K562 (cell line): ENCODE measurements at regions not wholly inside any gene's neighbourhood (a gene's known extent, or its start where the extent isn't known, plus 50 kb on each side); places are given as distances from the start of the nearest gene placed in this dataset.

ENCODE experiments used
- ATAC-seq: fragments of 200-7000 bp; cut with Tn5 transposase; 3 replicates; pipeline ENCODE4 v1.9.1; 2020; ENCODE audit warnings: moderate library complexity
- BruUV-seq: library from RNA; stranded (reverse); fragments of 400-500 nt; replicated peaks from 2 replicates; lab custom pipeline; 2021; lab: Mats Ljungman, UMichigan
- CTCF ChIA-PET: fragments of 300-600 bp; formaldehyde crosslinking; extraction: SDS; loops from one replicate; lab custom pipeline; 2021; ENCODE audit warnings: low intra/inter-chr PET ratio; lab: Yijun Ruan, JAX
- POLR2A ChIA-PET: fragments of 300-600, 350-650 bp; sonication (Branson Sonifier 250); formaldehyde crosslinking; extraction: SDS; loops from one replicate; lab custom pipeline; 2021; ENCODE audit warnings: antibody characterized with exemption, inconsistent platforms; lab: Yijun Ruan, JAX
- DNase-seq, 4 experiments: peaks; one replicate each; pipeline versions ENCODE4 v3.0.0 to v3.0.0-alpha.2; 2011 to 2018; ENCODE audit warnings: low spot score in 3 of 4, mixed read lengths in 3 of 4; ENCODE audit errors: extremely low read depth in 1 of 4
- FAIRE-seq: peaks from 2 replicates; lab custom pipeline; 2011; peaks lifted over from hg19 to GRCh38; lab: Jason Lieb, UNC
- H2AFZ ChIP-seq: 2 replicates; pipeline ENCODE4 v1.6.0; 2011; ENCODE audit warnings: low read depth, low read length, control low read depth, inconsistent platforms
- H3K27ac ChIP-seq: fragments of 200-600 bp; 3 replicates; pipeline ENCODE4 v1.8.0; 2011; ENCODE audit warnings: low read depth, mild to moderate bottlenecking, control low read depth, inconsistent platforms, low read length, moderate library complexity, mixed read lengths; ENCODE audit errors: extremely low read depth
- H3K27me3 ChIP-seq, 2 experiments: fragments of 300-600 bp in 1 of 2; 2 replicates in 1 of 2; 3 replicates in 1 of 2; pipeline versions ENCODE4 v1.6.0 to v1.8.0; 2011; ENCODE audit warnings: inconsistent platforms in 2 of 2, low read length in 2 of 2, mild to moderate bottlenecking in 1 of 2, mixed read lengths in 1 of 2, moderate library complexity in 1 of 2; ENCODE audit not compliant: control insufficient read depth in 2 of 2, insufficient read depth in 2 of 2
- H3K36me3 ChIP-seq: fragments of 300-600 bp; 3 replicates; pipeline ENCODE4 v1.8.0; 2011; ENCODE audit warnings: mild to moderate bottlenecking, low read length, inconsistent platforms; ENCODE audit not compliant: control insufficient read depth, insufficient read depth
- H3K4me1 ChIP-seq, 2 experiments: fragments of 200-600 bp in 1 of 2; replicated peaks in 1 of 2; 2 replicates in 1 of 2; 3 replicates in 1 of 2; pipeline versions ENCODE4 v1.5.1 to v1.8.0; 2011; ENCODE audit warnings: inconsistent platforms in 2 of 2, low read length in 2 of 2, mild to moderate bottlenecking in 1 of 2, mixed read lengths in 1 of 2, moderate library complexity in 1 of 2; ENCODE audit not compliant: control insufficient read depth in 2 of 2, insufficient read depth in 2 of 2
- H3K4me2 ChIP-seq: 2 replicates; pipeline ENCODE4 v1.6.1; 2011; ENCODE audit warnings: low read length, control low read depth, inconsistent platforms, mixed read lengths; ENCODE audit not compliant: insufficient read depth
- H3K4me3 ChIP-seq: fragments of 200-600 bp; sonication (generic), shearing (Covaris generic); 2 replicates; pipeline ENCODE4 v1.5.1; 2016; ENCODE audit warnings: control low read depth, inconsistent platforms
- H3K79me2 ChIP-seq: fragments of 200-600 bp; 3 replicates; pipeline ENCODE4 v1.8.0; 2011; ENCODE audit warnings: low read length, inconsistent platforms; ENCODE audit not compliant: control insufficient read depth, insufficient read depth
- H3K9ac ChIP-seq, 2 experiments: 2 replicates each; pipeline versions ENCODE4 v1.6.0 to v1.6.1; 2011; ENCODE audit warnings: low read depth in 2 of 2, low read length in 2 of 2, control low read depth in 1 of 2, inconsistent platforms in 1 of 2, mild to moderate bottlenecking in 1 of 2, mixed read lengths in 1 of 2; ENCODE audit not compliant: insufficient read depth in 1 of 2
- H3K9me1 ChIP-seq: one replicate; pipeline ENCODE4 v1.6.0; 2011; ENCODE audit warnings: inconsistent platforms, mild to moderate bottlenecking, low read length, moderate library complexity; ENCODE audit not compliant: control insufficient read depth, insufficient read depth
- H3K9me3 ChIP-seq: replicated peaks from 2 replicates; pipeline ENCODE4 v1.5.1; 2011; ENCODE audit warnings: low read depth, low read length, inconsistent platforms; ENCODE audit not compliant: control insufficient read depth, insufficient read depth
- H4K20me1 ChIP-seq: replicated peaks from 2 replicates; pipeline ENCODE4 v1.6.1; 2011; ENCODE audit warnings: low read length, inconsistent platforms, mixed read lengths; ENCODE audit not compliant: control insufficient read depth, insufficient read depth
- CHD4 ChIP-seq: fragments of 200-600 bp; sonication (generic); IDR thresholded peaks from 3 replicates; pipeline ENCODE4 v1.6.1; 2012; ENCODE audit warnings: low read depth, mild to moderate bottlenecking, mixed read lengths, low read length, inconsistent platforms; ENCODE audit not compliant: insufficient read depth, insufficient replicate concordance, poor library complexity, severe bottlenecking
- ETV5 ChIP-seq: sonication (generic); formaldehyde crosslinking; IDR thresholded peaks from 2 replicates; pipeline ENCODE4 v1.4.0; 2020; ENCODE audit warnings: low read depth, mild to moderate bottlenecking, missing genetic modification reagents
- HDGF ChIP-seq: fragments of 450-650 bp; IDR thresholded peaks from 2 replicates; pipeline ENCODE4 v1.6.1; 2016
- JUND ChIP-seq, 2 experiments: IDR thresholded peaks; 2 replicates in 1 of 2; 3 replicates in 1 of 2; pipeline ENCODE4 v1.6.1; 2011; ENCODE audit warnings: borderline replicate concordance in 2 of 2, low read depth in 2 of 2, low read length in 2 of 2, improper control_type of control experiment in 1 of 2, missing biosample characterization in 1 of 2, missing genetic modification characterization in 1 of 2, missing genetic modification reagents in 1 of 2
- KAT2B ChIP-seq: IDR thresholded peaks from one replicate; pipeline ENCODE4 v1.6.1; 2012; ENCODE audit warnings: low read depth, mild to moderate bottlenecking, control low read depth, inconsistent platforms, low read length, moderate library complexity
- LEF1 ChIP-seq: fragments of 450-650 bp; IDR thresholded peaks from 2 replicates; pipeline ENCODE4 v1.6.1; 2016; ENCODE audit warnings: mild to moderate bottlenecking
- MLX ChIP-seq, 2 experiments: fragments of 450-650 bp in 1 of 2; sonication (generic) in 1 of 2; formaldehyde crosslinking; conservative IDR thresholded peaks; 2 replicates each; pipeline versions ENCODE4 v1.4.0 to v1.8.1; 2020 to 2022; ENCODE audit warnings: mild to moderate bottlenecking in 1 of 2, missing genetic modification reagents in 1 of 2
- RNF2 ChIP-seq: sonication (generic); IDR thresholded peaks from 2 replicates; pipeline ENCODE4 v1.6.1; 2016
- ZNF174 ChIP-seq: fragments of 250-450 bp; sonication (Bioruptor Pico); IDR thresholded peaks from 2 replicates; pipeline ENCODE4 v1.4.0; 2020; ENCODE audit warnings: mild to moderate bottlenecking
- ZNF696 ChIP-seq: fragments of 250-450 bp; sonication (Bioruptor Pico); conservative IDR thresholded peaks from 2 replicates; pipeline ENCODE4 v1.4.0; 2020; ENCODE audit warnings: mild to moderate bottlenecking, moderate library complexity
- ZNF830 ChIP-seq: fragments of 250-450 bp; sonication (Bioruptor Pico); IDR thresholded peaks from 2 replicates; pipeline ENCODE4 v1.5.0; 2021; ENCODE audit warnings: mild to moderate bottlenecking
- WGBS: fragments of 100-300 bp; shearing (Covaris generic); methylation state at CpG from one replicate; pipeline ENCODE4 v1.1.6; 2016; ENCODE audit warnings: low coverage, mixed read lengths; ENCODE audit not compliant: insufficient coverage; ENCODE audit errors: missing lambda C conversion rate; 5-methylcytosine and 5-hydroxymethylcytosine counted together
- in situ Hi-C: fragments of 300-500 bp; cut with MboI; formaldehyde crosslinking; loops from 4 replicates; pipeline ENCODE4 v1.15.0; 2018; ENCODE audit warnings: inconsistent platforms, mixed read lengths
- intact Hi-C: fragments of 100-400 bp; cut with micrococcal nuclease; formaldehyde crosslinking; loops from 2 replicates; pipeline ENCODE4 v1.14.2; 2022
- TF ChIP-seq, protein P1 (sequence below): sonication (generic); formaldehyde crosslinking; IDR thresholded peaks from 2 replicates; pipeline ENCODE4 v1.8.0; 2023; ENCODE audit warnings: mild to moderate bottlenecking, missing genetic modification reagents
- TF ChIP-seq, protein P2 (sequence below): fragments of 250-450 bp; sonication (Bioruptor Pico); IDR thresholded peaks from 2 replicates; pipeline ENCODE4 v1.4.0; 2020; ENCODE audit warnings: borderline replicate concordance
- TF ChIP-seq, protein P3 (sequence below): fragments of 450-650 bp; IDR thresholded peaks from 2 replicates; pipeline ENCODE4 v1.6.1; 2014; ENCODE audit warnings: low read depth, mild to moderate bottlenecking, moderate library complexity, borderline replicate concordance

- POLR2A ChIA-PET, result no interaction called here
- intact Hi-C loops, result no loop called here
- Histone ChIP-seq H3K27ac (no peak overlapping the region), H3K36me3 (no peaks in the 10 kb centered on the region), H3K9ac (no peak overlapping the region), H3K9me3 (0 out of 2 replicates have a peak, but pooled peaks cover 2% of the 10 kb centered on the region), H3K9me1 (no peaks in the 10 kb centered on the region), H3K79me2 (no peaks in the 10 kb centered on the region), H3K4me2 (no peak overlapping the region), H3K4me3 (no peak overlapping the region), H3K27me3 (peaks cover 0 to 20% of the 10 kb centered on the region in 2 experiments; a peak in 2 of 5 replicates), H3K4me1 (no peaks in the 10 kb centered on the region), H2AFZ (no peak overlapping the region), H4K20me1 (no peaks in the 10 kb centered on the region; the same call in 1 of the 2 replicates)
- no peak for ATAC-seq
- in situ Hi-C loops, result no loop called here
- no TSS peak for BruUV-seq
- WGBS, result 15% methylated on average over 13 of the region's 13 CpGs
- DNase-seq, result no peak
- no peak for FAIRE-seq
- CTCF ChIA-PET, result no interaction called here
- TF ChIP-seq MLX (CRISPR knock-in tag; conservative IDR thresholded peaks at IDR 0.05) (no peak), JUND (IDR thresholded peaks at IDR 0.05; ENCODE audit: borderline replicate concordance, low read depth, low read length) (no peak), JUND (tag; IDR thresholded peaks at IDR 0.05; ENCODE audit: borderline replicate concordance, low read depth, low read length) (no peak), ETV5 (CRISPR knock-in tag) (no peak), ZNF696 (no peak), ZNF174 (CRISPR knock-in tag) (no peak), LEF1 (no peak), RNF2 (no peak), ZNF830 (CRISPR knock-in tag) (no peak), KAT2B (no peak), HDGF (no peak), CHD4 (no peak)
- TF ChIP-seq, protein P1, sequence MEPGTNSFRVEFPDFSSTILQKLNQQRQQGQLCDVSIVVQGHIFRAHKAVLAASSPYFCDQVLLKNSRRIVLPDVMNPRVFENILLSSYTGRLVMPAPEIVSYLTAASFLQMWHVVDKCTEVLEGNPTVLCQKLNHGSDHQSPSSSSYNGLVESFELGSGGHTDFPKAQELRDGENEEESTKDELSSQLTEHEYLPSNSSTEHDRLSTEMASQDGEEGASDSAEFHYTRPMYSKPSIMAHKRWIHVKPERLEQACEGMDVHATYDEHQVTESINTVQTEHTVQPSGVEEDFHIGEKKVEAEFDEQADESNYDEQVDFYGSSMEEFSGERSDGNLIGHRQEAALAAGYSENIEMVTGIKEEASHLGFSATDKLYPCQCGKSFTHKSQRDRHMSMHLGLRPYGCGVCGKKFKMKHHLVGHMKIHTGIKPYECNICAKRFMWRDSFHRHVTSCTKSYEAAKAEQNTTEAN (CRISPR knock-in tag), result no peak
- TF ChIP-seq, protein P2, sequence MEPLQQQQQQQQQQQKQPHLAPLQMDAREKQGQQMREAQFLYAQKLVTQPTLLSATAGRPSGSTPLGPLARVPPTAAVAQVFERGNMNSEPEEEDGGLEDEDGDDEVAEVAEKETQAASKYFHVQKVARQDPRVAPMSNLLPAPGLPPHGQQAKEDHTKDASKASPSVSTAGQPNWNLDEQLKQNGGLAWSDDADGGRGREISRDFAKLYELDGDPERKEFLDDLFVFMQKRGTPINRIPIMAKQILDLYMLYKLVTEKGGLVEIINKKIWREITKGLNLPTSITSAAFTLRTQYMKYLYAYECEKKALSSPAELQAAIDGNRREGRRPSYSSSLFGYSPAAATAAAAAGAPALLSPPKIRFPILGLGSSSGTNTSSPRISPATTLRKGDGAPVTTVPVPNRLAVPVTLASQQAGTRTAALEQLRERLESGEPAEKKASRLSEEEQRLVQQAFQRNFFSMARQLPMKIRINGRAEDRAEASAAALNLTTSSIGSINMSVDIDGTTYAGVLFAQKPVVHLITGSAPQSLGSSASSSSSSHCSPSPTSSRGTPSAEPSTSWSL, result no peak
- TF ChIP-seq, protein P3, sequence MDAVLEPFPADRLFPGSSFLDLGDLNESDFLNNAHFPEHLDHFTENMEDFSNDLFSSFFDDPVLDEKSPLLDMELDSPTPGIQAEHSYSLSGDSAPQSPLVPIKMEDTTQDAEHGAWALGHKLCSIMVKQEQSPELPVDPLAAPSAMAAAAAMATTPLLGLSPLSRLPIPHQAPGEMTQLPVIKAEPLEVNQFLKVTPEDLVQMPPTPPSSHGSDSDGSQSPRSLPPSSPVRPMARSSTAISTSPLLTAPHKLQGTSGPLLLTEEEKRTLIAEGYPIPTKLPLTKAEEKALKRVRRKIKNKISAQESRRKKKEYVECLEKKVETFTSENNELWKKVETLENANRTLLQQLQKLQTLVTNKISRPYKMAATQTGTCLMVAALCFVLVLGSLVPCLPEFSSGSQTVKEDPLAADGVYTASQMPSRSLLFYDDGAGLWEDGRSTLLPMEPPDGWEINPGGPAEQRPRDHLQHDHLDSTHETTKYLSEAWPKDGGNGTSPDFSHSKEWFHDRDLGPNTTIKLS, result no peak
Measured at GRCh38 chr13:111974341-111974640, 92.7 kb upstream of the SOX1 start.
